ENCODE measurements at regions not wholly inside any gene's neighbourhood (a gene's known extent, or its start where the extent isn't known, plus 50 kb on each side); places are given as distances from the start of the nearest gene placed in this dataset.

GRCh38 chr1:194194724-194195123 is 1008.3 kb upstream of the B3GALT2 start:
- peaks cover 45% of the 10 kb centered on the region for H3K36me3 ChIP-seq (ENCODE audit: insufficient read depth, low read length)
- intact Hi-C loops (cut with micrococcal nuclease; ENCODE audit: unreplicated experiment) = no loop called here
- H3K9me3 ChIP-seq (ENCODE audit: low read length) = peaks cover 37% of the 10 kb centered on the region
- H3K4me3 ChIP-seq (ENCODE audit: low read depth, low read length, poor library complexity, severe bottlenecking) = no peak overlapping the region
- no peak for DNase-seq (ENCODE audit: low spot score)
- POLR2A ChIA-PET = interaction anchor here (0.5 to 2.5 kb wide), 2 partner anchors 11 to 1101 kb away, joined by 4 to 8 read pairs; no protein-coding TSS in a partner anchor
- no peak for TF ChIP-seq EZH2phosphoT487 (IDR thresholded peaks at IDR 0.05; ENCODE audit: borderline replicate concordance, low read depth, low read length)
- TF ChIP-seq, protein P1, sequence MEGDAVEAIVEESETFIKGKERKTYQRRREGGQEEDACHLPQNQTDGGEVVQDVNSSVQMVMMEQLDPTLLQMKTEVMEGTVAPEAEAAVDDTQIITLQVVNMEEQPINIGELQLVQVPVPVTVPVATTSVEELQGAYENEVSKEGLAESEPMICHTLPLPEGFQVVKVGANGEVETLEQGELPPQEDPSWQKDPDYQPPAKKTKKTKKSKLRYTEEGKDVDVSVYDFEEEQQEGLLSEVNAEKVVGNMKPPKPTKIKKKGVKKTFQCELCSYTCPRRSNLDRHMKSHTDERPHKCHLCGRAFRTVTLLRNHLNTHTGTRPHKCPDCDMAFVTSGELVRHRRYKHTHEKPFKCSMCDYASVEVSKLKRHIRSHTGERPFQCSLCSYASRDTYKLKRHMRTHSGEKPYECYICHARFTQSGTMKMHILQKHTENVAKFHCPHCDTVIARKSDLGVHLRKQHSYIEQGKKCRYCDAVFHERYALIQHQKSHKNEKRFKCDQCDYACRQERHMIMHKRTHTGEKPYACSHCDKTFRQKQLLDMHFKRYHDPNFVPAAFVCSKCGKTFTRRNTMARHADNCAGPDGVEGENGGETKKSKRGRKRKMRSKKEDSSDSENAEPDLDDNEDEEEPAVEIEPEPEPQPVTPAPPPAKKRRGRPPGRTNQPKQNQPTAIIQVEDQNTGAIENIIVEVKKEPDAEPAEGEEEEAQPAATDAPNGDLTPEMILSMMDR (conservative IDR thresholded peaks at IDR 0.05; ENCODE audit: low read length) = no peak
- no peak overlapping the region for H3K4me2 ChIP-seq (ENCODE audit: low read length)
- CTCF ChIA-PET (ENCODE audit: unreplicated experiment) = no interaction called here
- H3K9me2 ChIP-seq (ENCODE audit: insufficient read depth, low read length) = no peaks in the 10 kb centered on the region
- BruUV-seq (replicated peaks) = no TSS peak
- no peaks in the 10 kb centered on the region for H4K20me1 ChIP-seq (ENCODE audit: insufficient read depth, low read length)
- H2AFZ ChIP-seq (ENCODE audit: low read length) = no peak overlapping the region
- H3K4me1 ChIP-seq (ENCODE audit: insufficient read depth, low read length, poor library complexity, severe bottlenecking) = peaks cover 4% of the 10 kb centered on the region
- H3K79me2 ChIP-seq (ENCODE audit: insufficient read depth, low read depth, low read length) = peaks cover 13% of the 10 kb centered on the region; the same call in 1 of the 2 replicates
- no peak overlapping the region for H3K27ac ChIP-seq (ENCODE audit: low read depth, low read length, poor library complexity, severe bottlenecking)

DNA sequence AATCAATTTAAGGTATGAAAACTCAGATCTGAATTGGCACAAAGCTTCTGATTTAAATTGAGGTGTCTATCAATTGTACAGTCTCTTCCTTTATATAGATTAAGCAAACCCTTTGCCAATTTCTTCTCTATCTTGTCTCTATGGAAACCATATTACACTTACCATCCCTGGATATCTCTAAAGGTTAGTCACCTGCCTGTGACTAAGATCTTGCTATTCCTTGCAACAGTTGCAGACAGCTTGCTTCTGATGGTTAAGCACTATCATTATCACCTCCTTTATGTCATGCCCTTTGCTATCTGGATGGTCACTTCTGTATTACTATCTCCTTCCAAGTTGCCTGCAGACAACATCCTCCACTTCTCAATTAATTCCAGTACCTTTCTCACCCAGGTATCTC is 998.6 kb upstream of the B3GALT2 start:
- peaks cover 32% of the 10 kb centered on the region for H3K36me3 ChIP-seq (ENCODE audit: insufficient read depth, low read length)
- H4K20me1 ChIP-seq (ENCODE audit: insufficient read depth, low read length) = no peaks in the 10 kb centered on the region
- H3K4me1 ChIP-seq (ENCODE audit: insufficient read depth, low read length, poor library complexity, severe bottlenecking) = no peaks in the 10 kb centered on the region
- intact Hi-C loops (cut with micrococcal nuclease; ENCODE audit: unreplicated experiment) = no loop called here
- BruUV-seq (replicated peaks) = no TSS peak
- H3K79me2 ChIP-seq (ENCODE audit: insufficient read depth, low read depth, low read length) = no peaks in the 10 kb centered on the region
- CTCF ChIA-PET (ENCODE audit: unreplicated experiment) = no interaction called here
- no peak for TF ChIP-seq EZH2phosphoT487 (IDR thresholded peaks at IDR 0.05; ENCODE audit: borderline replicate concordance, low read depth, low read length)
- TF ChIP-seq, protein P1 (conservative IDR thresholded peaks at IDR 0.05; ENCODE audit: low read length) = no peak
- no peak overlapping the region for H3K4me3 ChIP-seq (ENCODE audit: low read depth, low read length, poor library complexity, severe bottlenecking)
- DNase-seq (ENCODE audit: low spot score) = no peak
- no peak overlapping the region for H2AFZ ChIP-seq (ENCODE audit: low read length)
- POLR2A ChIA-PET = interaction anchor here (0.5 to 1.0 kb wide), 5 partner anchors 9 to 195 kb away, joined by 3 to 4 read pairs (median 3); no protein-coding TSS in a partner anchor
- no peak overlapping the region for H3K4me2 ChIP-seq (ENCODE audit: low read length)
- no peaks in the 10 kb centered on the region for H3K9me2 ChIP-seq (ENCODE audit: insufficient read depth, low read length)
- peaks cover 28% of the 10 kb centered on the region for H3K9me3 ChIP-seq (ENCODE audit: low read length)
- H3K27ac ChIP-seq (ENCODE audit: low read depth, low read length, poor library complexity, severe bottlenecking) = no peak overlapping the region

DNA sequence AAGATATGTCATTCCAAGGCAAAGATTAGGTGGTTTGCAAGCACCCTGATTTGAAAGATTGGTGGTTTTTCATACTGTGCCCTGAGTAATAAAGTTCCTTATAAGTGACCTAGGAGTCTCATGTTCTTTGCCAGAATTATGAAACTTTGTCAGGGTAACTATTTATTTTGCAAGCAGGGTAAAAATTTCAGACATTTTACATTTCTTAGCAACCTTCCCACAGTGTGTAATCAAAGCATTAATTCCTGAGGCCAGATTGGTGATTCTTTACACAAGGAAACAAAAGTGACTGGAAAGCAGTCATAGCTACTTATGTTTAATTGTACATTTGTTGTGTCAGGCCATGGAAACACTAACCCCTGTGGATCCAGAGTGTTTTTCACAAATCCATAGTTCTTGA is 998.0 kb upstream of the B3GALT2 start:
- TF ChIP-seq EZH2phosphoT487 (IDR thresholded peaks at IDR 0.05; ENCODE audit: borderline replicate concordance, low read depth, low read length) = no peak
- TF ChIP-seq, protein P1 (conservative IDR thresholded peaks at IDR 0.05; ENCODE audit: low read length) = no peak
- peaks cover 29% of the 10 kb centered on the region for H3K9me3 ChIP-seq (ENCODE audit: low read length)
- H3K4me2 ChIP-seq (ENCODE audit: low read length) = no peak overlapping the region
- H3K36me3 ChIP-seq (ENCODE audit: insufficient read depth, low read length) = peaks cover 37% of the 10 kb centered on the region
- CTCF ChIA-PET (ENCODE audit: unreplicated experiment) = no interaction called here
- no peaks in the 10 kb centered on the region for H4K20me1 ChIP-seq (ENCODE audit: insufficient read depth, low read length)
- no peak overlapping the region for H3K27ac ChIP-seq (ENCODE audit: low read depth, low read length, poor library complexity, severe bottlenecking)
- no peak overlapping the region for H3K4me3 ChIP-seq (ENCODE audit: low read depth, low read length, poor library complexity, severe bottlenecking)
- H2AFZ ChIP-seq (ENCODE audit: low read length) = no peak overlapping the region
- no TSS peak for BruUV-seq (replicated peaks)
- intact Hi-C loops (cut with micrococcal nuclease; ENCODE audit: unreplicated experiment) = no loop called here
- DNase-seq (ENCODE audit: low spot score) = no peak
- no peaks in the 10 kb centered on the region for H3K79me2 ChIP-seq (ENCODE audit: insufficient read depth, low read depth, low read length)
- POLR2A ChIA-PET = interaction anchor here (0.5 to 2.2 kb wide), 5 partner anchors 9 to 195 kb away, joined by 3 to 8 read pairs (median 3); no protein-coding TSS in a partner anchor
- no peaks in the 10 kb centered on the region for H3K9me2 ChIP-seq (ENCODE audit: insufficient read depth, low read length)
- H3K4me1 ChIP-seq (ENCODE audit: insufficient read depth, low read length, poor library complexity, severe bottlenecking) = no peaks in the 10 kb centered on the region
